ENCODE measurements at regions not wholly inside any gene's neighbourhood (a gene's known extent, or its start where the extent isn't known, plus 50 kb on each side); places are given as distances from the start of the nearest gene placed in this dataset.

DNA sequence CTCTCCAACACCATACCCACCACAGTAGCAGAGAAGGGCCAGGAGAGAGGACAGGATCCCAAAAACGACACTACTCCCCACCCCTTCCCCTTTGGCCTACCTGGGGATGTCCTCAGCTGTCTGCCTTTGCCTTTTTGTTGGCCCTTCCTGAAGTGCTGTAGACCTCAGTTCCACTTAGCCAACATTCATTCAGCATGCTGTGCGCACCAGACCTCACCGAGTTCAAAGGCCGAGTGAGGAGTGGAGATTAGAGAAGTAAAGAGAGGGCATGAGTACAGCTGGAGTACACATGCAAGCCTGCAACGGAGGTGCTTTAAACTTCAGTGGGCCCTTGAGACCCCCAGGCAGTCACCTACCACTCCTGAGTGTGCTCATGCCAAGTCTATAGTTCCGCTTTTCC is 99.0 kb downstream of the TEX26 start:
- Histone ChIP-seq H3K79me2 (ENCODE audit: control insufficient read depth, insufficient read depth, low read length) (no peaks in the 10 kb centered on the region), H3K9ac (ENCODE audit: insufficient read depth in 1 of 2, low read depth in 2 of 2, low read length in 2 of 2) (no peak overlapping the region), H3K27me3 (ENCODE audit: control insufficient read depth in 2 of 2, insufficient read depth in 2 of 2, low read length in 2 of 2) (peaks cover 4 to 37% of the 10 kb centered on the region in 2 experiments; a peak in 3 of 5 replicates), H3K4me3 (no peak overlapping the region), H3K27ac (ENCODE audit: extremely low read depth, low read depth, low read length) (no peak overlapping the region), H3K9me3 (replicated peaks; ENCODE audit: control insufficient read depth, insufficient read depth, low read depth, low read length) (no peaks in the 10 kb centered on the region), H3K4me2 (ENCODE audit: insufficient read depth, low read length) (no peak overlapping the region), H4K20me1 (replicated peaks; ENCODE audit: control insufficient read depth, insufficient read depth, low read length) (no peaks in the 10 kb centered on the region), H3K9me1 (ENCODE audit: control insufficient read depth, insufficient read depth, low read length) (no peaks in the 10 kb centered on the region), H2AFZ (ENCODE audit: low read depth, low read length) (no peak overlapping the region), H3K4me1 (replicated peaks in 1 of 2; ENCODE audit: control insufficient read depth in 2 of 2, insufficient read depth in 2 of 2, low read length in 2 of 2) (no peaks in the 10 kb centered on the region), H3K36me3 (ENCODE audit: control insufficient read depth, insufficient read depth, low read length) (no peaks in the 10 kb centered on the region)
- no peak for ATAC-seq
- no TSS peak for BruUV-seq (replicated peaks)
- TF ChIP-seq, protein P1, sequence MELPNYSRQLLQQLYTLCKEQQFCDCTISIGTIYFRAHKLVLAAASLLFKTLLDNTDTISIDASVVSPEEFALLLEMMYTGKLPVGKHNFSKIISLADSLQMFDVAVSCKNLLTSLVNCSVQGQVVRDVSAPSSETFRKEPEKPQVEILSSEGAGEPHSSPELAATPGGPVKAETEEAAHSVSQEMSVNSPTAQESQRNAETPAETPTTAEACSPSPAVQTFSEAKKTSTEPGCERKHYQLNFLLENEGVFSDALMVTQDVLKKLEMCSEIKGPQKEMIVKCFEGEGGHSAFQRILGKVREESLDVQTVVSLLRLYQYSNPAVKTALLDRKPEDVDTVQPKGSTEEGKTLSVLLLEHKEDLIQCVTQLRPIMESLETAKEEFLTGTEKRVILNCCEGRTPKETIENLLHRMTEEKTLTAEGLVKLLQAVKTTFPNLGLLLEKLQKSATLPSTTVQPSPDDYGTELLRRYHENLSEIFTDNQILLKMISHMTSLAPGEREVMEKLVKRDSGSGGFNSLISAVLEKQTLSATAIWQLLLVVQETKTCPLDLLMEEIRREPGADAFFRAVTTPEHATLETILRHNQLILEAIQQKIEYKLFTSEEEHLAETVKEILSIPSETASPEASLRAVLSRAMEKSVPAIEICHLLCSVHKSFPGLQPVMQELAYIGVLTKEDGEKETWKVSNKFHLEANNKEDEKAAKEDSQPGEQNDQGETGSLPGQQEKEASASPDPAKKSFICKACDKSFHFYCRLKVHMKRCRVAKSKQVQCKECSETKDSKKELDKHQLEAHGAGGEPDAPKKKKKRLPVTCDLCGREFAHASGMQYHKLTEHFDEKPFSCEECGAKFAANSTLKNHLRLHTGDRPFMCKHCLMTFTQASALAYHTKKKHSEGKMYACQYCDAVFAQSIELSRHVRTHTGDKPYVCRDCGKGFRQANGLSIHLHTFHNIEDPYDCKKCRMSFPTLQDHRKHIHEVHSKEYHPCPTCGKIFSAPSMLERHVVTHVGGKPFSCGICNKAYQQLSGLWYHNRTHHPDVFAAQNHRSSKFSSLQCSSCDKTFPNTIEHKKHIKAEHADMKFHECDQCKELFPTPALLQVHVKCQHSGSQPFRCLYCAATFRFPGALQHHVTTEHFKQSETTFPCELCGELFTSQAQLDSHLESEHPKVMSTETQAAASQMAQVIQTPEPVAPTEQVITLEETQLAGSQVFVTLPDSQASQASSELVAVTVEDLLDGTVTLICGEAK (IDR thresholded peaks at IDR 0.05), result no peak
- TF ChIP-seq, protein P1 (CRISPR knock-in tag; IDR thresholded peaks at IDR 0.05), result no peak
- no peak for TF ChIP-seq ZNF23 (CRISPR knock-in tag; IDR thresholded peaks at IDR 0.05)
- TF ChIP-seq TAL1 (IDR thresholded peaks at IDR 0.05), result no peak
- no peak for TF ChIP-seq TARDBP (IDR thresholded peaks at IDR 0.05)
- TF ChIP-seq RHOXF2B (CRISPR knock-in tag; conservative IDR thresholded peaks at IDR 0.05), result no peak
- no peak for TF ChIP-seq ZNF77 (CRISPR knock-in tag; IDR thresholded peaks at IDR 0.05)
- DNase-seq (ENCODE audit: extremely low read depth in 1 of 4, low spot score in 3 of 4), result no peak
- in situ Hi-C loops (cut with MboI), result no loop called here
- intact Hi-C loops (cut with micrococcal nuclease), result no loop called here
- ChIA-PET CTCF (ENCODE audit: low intra/inter-chr PET ratio) (no interaction called here), POLR2A (no interaction called here)
- WGBS (ENCODE audit: insufficient coverage, low coverage, missing lambda C conversion rate), result 7% methylated on average over 6 of the region's 6 CpGs
- FAIRE-seq, result no peak

Measured in K562 (cell line).